ENCODE measurements at regions not wholly inside any gene's neighbourhood (a gene's known extent, or its start where the extent isn't known, plus 50 kb on each side); places are given as distances from the start of the nearest gene placed in this dataset.

- no peak for DNase-seq
These were observed 365.2 kb downstream of the FBXO15 start for GRCh38 chr18:73782405-73782804.

DNA sequence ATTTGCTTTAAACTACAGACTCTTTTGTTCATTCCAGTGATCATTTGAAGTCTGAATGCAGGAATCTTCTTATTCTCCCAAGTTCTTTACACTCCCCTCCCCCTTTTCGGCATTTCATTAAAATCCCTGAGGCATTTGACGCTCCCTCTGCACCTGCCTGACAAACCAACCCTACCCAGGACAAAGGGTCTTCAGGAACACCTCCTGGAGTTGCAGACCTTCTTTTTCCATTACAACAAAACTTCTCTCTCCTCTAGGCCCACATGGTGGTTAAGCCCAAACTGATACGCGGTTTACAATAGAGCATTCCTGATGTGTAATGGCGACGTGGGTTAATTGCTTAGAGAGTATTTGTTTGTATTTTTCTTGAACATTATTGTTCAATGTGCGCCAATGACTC is 367.4 kb downstream of the FBXO15 start:
- DNase-seq = no peak

DNA sequence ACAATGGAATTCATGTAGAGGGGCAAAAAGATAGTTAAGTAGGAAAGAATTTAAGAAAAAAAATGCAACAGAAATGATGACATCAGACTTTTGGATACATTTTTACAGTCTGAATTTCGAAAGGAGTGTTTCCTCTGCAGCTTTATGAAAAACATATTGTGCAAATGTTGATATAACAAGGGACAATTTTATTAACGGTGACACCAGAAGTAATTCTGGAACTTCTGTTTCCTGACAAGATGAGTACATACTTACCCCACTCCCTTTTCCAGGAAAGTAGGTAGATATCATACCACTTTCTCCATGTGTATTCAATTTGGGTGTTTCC is 369.6 kb downstream of the FBXO15 start:
- peak in 1 of 2 experiments; percentile 7 for DNase-seq

DNA sequence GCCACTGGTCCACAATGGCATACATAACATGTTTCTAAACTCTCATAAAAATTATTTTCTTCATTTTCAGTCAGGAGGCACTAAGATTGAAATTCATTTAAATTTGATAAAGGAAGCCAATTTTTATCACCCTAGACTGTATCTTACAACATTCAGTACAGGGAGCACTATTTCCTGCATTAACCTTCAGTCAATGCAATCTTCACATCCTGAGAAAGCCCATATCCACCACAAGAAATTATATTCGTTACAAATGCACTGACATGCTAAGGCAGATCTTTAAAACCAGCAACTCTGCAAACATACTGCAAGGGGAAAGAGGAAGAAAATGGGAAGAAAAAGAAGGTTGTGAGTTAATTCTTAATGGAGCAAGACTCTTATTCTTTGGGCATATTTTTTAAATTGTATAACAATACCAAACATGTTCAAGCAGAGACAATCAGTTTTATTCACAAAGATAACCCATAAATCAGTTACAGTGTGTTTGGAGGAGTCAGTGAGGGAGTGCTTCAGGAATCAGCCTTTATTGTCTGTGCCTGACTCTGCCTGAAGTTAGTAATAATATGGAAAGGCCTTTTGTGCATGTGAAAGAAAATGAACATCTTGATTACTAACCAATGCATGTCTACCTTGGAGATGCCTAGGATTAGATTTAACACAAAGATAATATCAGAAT is 370.1 kb downstream of the FBXO15 start:
- DNase-seq = peak; percentile 38 to 50

DNA sequence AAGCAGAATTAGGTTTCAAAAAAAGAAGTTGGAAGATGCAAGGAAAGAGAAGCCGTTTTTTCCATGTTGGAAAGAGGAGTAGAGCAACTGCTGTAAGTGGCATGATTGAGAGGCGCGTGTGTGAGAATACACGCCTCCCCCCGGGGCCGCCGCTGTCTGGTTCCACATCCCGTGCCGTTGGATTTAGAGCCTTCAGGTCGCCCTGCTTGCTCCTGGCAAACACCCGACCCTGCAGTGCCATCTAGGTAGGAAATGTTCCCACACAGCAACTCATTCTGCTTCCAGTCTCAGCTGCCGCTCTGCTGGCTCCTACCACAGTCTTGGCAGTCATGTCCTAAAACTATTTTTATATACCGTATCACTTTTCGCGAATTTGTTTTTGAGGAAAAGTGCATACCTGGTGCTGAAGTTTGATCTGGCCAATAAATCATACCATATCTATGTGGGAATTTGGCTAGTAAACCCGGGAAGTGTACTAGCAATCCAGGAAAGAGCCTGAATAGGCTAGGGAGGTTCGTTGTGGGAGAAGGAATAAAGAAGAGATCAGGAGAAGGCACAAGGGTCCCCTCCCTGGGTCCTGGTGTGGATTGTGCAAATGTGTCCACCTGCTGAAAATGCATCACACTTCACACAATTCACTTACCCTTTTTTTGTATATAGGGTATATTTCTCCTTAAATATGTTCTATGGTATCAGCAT is 372.7 kb downstream of the FBXO15 start:
- DNase-seq = no peak

GRCh38 chr18:73768043-73768442 is 379.6 kb downstream of the FBXO15 start:
- peak; percentile 64 to 80 for DNase-seq

GRCh38 chr18:73766910-73767515 is 380.6 kb downstream of the FBXO15 start:
- peak; percentile 97 for DNase-seq

DNA sequence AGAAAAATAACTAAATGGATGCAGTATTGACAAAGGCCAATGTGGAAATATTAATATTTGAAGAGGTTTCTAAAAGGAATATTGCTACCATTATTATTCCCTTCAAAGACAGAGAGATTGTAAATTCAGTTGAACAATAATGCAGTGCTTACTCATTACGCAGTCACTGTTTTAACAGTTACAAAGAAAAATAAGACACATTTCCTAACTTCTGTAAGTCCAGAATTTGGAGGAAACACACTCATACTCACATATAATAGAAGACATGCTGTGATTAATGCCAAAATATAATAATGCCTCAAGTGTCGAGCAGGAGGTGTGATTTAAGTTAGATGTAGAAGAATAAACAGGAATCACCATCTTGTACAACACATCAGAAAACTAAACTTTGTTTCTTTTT is 389.2 kb downstream of the FBXO15 start:
- DNase-seq = no peak

DNA sequence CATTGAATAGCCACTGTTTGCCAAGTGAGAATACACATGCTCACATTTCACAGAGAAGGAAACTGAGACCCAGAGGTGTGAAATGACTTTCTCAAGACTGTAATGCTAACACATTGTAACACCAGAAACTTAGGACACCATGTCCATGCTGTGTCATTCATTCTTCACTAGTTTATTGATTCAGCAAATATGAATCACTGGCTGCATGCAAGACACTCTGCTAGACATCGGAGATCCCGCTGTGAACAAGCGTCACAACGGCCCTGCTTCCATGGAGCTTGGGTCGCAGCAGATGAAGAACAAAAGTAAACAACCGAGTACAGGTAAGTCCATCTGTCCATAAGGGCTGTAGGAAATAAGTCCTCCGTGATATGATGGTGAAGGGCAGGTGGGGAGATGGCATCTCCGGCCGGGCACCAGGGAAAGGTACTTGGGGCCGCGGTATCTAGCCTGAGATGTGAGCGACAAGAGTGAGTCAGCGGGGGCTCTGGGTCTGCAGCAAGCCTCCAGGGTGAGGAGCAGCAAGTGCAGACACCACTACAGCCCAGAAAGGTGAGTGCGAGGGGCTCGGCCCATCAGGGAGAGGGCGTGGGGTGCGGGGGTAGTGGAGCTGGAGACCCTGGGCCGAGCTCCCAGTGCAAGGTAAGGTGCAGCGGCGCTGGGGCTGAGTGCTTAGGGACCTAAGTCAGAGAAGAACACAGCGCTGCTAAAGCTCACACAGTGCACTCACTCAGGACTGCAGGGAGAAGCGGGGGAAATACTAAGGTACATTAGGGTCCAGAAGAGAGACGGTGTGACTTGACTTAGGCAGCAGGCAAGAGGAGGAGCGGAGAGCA is 391.2 kb downstream of the FBXO15 start:
- DNase-seq = no peak

DNA sequence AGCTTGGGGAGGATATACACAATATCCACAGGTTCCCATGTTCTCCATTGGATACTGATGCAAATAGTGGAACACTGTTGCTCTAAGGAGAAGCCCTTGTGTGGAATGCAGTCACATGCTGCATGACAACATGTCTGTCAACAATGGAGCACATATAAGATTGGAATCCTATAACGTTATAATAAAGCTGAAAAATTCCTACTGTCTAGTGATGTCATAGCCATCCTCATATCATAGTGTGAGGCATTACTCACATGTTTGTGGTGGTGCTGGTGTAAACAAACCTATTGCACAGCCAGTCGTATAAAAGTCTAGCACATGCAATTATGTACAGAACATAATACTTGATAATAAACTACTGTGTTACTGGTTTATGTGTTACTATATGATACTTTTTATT is 394.7 kb downstream of the FBXO15 start:
- no peak for DNase-seq

- DNase-seq = no peak
These were observed 395.1 kb downstream of the FBXO15 start for GRCh38 chr18:73752546-73752945.

DNA sequence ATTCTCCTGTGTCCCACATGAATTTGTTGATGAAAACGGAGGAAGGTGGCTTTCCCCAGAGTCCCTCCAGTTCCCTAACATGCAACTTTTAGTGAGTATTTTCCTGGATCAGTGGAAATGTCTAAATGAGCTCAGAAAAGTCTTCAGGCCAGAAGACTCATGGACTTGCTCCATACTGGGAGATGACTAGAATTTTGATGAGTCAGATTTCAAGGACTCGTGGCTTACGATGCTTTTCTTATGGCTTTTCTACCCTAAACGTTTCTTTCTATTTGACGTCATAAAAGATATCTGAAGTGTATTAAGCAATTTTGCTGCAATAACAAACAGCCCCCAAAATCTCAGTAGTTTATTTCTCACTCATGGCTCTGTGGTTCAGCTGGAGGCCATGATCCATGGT is 397.6 kb downstream of the FBXO15 start:
- DNase-seq = no peak

GRCh38 chr18:73749304-73749703 is 398.3 kb downstream of the FBXO15 start:
- no peak for DNase-seq

GRCh38 chr18:73748731-73749130 is 398.9 kb downstream of the FBXO15 start:
- no peak for DNase-seq

GRCh38 chr18:73746101-73746500 is 401.5 kb downstream of the FBXO15 start:
- DNase-seq = no peak

DNA sequence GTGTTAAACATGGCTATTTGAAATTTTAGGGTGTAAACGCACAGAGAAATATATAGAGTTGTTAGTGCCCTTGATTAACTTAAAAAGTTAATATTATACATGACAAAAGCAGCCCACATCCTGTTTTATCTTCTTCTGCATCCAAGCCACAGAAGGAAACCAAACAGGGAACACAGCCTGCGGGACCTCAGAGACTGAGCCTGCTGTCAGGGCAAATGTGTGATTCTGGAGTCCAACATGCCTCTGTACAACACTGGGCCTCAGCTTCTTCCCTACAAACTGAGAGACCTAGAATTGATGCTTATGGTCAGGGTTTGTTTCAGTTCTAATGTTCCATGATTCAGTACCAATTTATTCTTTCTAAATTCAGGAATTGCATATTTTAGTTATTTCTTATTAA is 404.7 kb downstream of the FBXO15 start:
- DNase-seq = peak; percentile 12 to 15

GRCh38 chr18:73741946-73742345 is 405.7 kb downstream of the FBXO15 start:
- no peak for DNase-seq

DNA sequence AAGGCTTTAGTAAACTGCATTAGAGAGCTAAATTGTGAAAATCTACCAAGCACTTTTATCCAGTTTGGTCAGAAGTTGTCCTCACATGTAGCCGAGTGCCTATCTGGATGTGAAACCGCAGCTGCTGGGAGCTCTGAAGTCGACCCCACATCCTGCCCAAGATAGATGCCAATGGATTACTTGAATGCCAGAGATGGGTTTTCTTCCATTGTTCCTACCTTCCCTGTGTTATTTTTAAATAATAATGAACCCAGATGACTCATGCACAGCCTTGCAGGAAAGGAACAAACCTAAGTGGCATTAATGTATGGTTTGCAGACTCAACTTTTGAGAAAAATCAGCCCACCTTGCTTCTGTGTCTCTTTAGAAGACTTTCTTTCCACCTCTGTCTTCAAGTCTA is 408.5 kb downstream of the FBXO15 start:
- DNase-seq = no peak

DNA sequence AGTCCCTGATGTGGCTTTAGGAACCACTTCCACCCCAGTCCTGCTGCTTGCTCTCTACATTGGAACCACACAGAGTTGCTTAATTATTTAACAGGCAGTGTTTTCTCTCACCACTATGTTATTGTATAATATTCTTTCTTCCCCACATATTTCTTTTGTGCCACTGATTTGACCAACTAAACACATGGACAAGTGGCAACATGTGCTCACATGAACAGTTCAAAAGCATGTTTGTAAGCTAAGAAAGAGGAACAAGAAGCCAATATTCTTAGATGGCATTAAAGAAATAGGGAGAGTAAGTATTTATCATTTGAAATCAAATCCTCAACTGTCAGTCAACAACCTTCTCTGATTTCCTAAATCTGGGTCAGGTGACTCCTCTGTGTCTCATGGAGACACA is 409.6 kb downstream of the FBXO15 start:
- no peak for DNase-seq

- no peak for DNase-seq
These were observed 411.8 kb downstream of the FBXO15 start for GRCh38 chr18:73735836-73736235.

GRCh38 chr18:73733806-73734314 is 413.8 kb downstream of the FBXO15 start:
- no peak for DNase-seq

DNA sequence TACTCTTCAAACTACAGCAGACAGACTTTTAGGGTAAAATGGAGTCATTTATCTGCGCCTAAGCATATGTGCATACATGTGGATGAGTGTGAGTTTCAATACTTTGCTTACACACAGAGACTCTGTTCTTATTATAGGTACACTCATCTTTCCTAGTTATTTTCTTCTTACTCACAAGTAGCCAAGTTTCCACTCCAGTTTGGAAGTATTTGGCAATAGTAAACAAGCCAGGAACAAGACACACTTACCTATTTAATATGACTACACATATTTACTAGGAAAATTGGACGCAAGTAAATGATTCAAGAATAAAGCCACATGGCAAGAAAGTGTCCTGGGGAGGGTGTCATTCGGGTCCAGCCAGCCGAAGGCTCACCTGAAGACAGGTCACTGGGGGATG is 414.3 kb downstream of the FBXO15 start:
- no peak for DNase-seq

- peak in 1 of 2 experiments; percentile 9 for DNase-seq
These were observed 419.0 kb downstream of the FBXO15 start for GRCh38 chr18:73728657-73729056.
